Fibroblast of lung (primary cell): ENCODE measurements at regions not wholly inside any gene's neighbourhood (a gene's known extent, or its start where the extent isn't known, plus 50 kb on each side); places are given as distances from the start of the nearest gene placed in this dataset.

Experiments
- EZH2 ChIP-seq: IDR thresholded peaks from 2 replicates; pipeline ENCODE4 v1.5.1; 2012; ENCODE audit warnings: low read length, control low read depth, mild to moderate bottlenecking; ENCODE audit errors: missing control alignments
- TF ChIP-seq, protein P1 (sequence below), 2 donors: IDR thresholded peaks in 1 of 2; conservative IDR thresholded peaks in 1 of 2; 1 replicate in 1 of 2; 2 replicates in 1 of 2; pipeline ENCODE4 v1.5.1; 2011 to 2012; ENCODE audit warnings: low read length in 2 of 2, control low read depth in 1 of 2, inconsistent platforms in 1 of 2, low read depth in 1 of 2, mild to moderate bottlenecking in 1 of 2

DNA sequence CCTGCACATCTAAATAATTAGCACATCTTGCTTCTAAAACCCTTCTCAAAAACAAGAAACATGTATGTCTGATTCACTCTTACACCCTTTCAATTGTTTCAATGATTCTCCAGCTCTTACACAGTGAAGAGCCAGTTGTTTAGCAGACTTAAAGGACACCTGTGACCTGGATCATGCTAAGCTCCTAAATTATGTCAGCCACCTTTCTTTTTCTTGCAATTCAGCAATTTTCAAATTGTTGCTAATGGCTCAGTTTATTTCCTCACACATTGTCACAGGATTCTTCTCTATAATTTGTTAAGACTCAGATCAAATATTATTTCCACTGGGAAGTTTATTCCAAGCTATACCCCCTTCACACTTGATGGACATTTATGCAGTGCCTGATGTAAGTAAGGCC, 413.2 kb downstream of the PLA2G4A start:
- TF ChIP-seq, protein P1, sequence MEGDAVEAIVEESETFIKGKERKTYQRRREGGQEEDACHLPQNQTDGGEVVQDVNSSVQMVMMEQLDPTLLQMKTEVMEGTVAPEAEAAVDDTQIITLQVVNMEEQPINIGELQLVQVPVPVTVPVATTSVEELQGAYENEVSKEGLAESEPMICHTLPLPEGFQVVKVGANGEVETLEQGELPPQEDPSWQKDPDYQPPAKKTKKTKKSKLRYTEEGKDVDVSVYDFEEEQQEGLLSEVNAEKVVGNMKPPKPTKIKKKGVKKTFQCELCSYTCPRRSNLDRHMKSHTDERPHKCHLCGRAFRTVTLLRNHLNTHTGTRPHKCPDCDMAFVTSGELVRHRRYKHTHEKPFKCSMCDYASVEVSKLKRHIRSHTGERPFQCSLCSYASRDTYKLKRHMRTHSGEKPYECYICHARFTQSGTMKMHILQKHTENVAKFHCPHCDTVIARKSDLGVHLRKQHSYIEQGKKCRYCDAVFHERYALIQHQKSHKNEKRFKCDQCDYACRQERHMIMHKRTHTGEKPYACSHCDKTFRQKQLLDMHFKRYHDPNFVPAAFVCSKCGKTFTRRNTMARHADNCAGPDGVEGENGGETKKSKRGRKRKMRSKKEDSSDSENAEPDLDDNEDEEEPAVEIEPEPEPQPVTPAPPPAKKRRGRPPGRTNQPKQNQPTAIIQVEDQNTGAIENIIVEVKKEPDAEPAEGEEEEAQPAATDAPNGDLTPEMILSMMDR (conservative IDR thresholded peaks at IDR 0.05 in 1 of 2, IDR thresholded peaks at IDR 0.05 in 1 of 2; ENCODE audit: low read depth in 1 of 2, low read length in 2 of 2) = no peak
- TF ChIP-seq EZH2 = no peak
